Activated naive CD8-positive, alpha-beta T cell treated with anti-CD3 and anti-CD28 coated beads for 36 hours (primary cell): ENCODE measurements at regions not wholly inside any gene's neighbourhood (a gene's known extent, or its start where the extent isn't known, plus 50 kb on each side); places are given as distances from the start of the nearest gene placed in this dataset.
"Not testable (repeated sequence)": the region's sequence is repeated elsewhere in the genome, so short reads cannot be mapped to it uniquely, and the experiment has no call there.

ENCODE experiments used
- DNase-seq: peaks from one replicate; pipeline ENCODE4 v3.0.0; 2021
- H3K27ac Mint-ChIP-seq: one replicate; pipeline ENCODE4 v1.8.0; 2022; ENCODE audit warnings: mild to moderate bottlenecking, moderate library complexity, mixed read lengths
- H3K27me3 Mint-ChIP-seq: one replicate; pipeline ENCODE4 v1.8.0; 2022; ENCODE audit warnings: mild to moderate bottlenecking, mixed read lengths
- H3K36me3 Mint-ChIP-seq: one replicate; pipeline ENCODE4 v1.8.0; 2021; ENCODE audit warnings: mild to moderate bottlenecking, mixed read lengths
- H3K4me1 Mint-ChIP-seq: one replicate; pipeline ENCODE4 v1.8.0; 2021; ENCODE audit warnings: mixed read lengths
- H3K4me3 Mint-ChIP-seq: one replicate; pipeline ENCODE4 v1.8.0; 2022; ENCODE audit warnings: mild to moderate bottlenecking, moderate library complexity, mixed read lengths
- H3K9me3 Mint-ChIP-seq: one replicate; pipeline ENCODE4 v1.8.0; 2022; ENCODE audit warnings: mixed read lengths

DNA sequence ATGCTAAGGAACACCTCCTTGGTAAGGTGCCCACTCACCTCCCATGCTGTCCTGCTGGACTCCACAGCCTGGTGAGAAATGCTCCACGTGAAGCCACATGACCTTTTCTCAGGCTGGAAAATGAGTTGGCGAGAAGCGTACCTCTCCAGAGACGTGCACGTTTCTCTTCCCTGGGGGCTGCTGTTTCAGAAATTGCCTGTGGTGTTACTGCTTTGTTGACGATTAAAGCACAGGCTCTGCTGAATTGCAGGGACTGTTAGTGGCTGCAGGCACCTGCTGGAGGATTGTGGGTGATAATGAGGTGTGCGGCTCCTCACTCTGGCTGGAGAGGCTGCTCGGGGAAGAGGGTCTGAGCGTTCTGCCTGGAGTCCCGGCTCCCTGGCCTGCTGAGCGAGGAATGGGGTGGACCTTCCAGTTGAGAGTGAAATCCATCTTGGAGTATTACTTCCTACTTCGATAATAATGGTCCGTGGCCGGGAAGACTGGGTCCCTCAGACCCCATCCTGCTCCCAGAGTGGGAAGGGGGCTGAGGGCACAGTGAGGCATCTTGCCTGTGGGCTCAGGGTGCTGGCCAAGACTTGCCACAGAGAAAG is 199.3 kb upstream of the HDAC4 start:
- no peaks in the 10 kb centered on the region for H3K36me3 Mint-ChIP-seq
- H3K9me3 Mint-ChIP-seq: no peaks in the 10 kb centered on the region
- no peak overlapping the region for H3K27ac Mint-ChIP-seq
- DNase-seq: no peak
- peaks cover 7% of the 10 kb centered on the region for H3K27me3 Mint-ChIP-seq
- H3K4me1 Mint-ChIP-seq: peaks cover 2% of the 10 kb centered on the region
- H3K4me3 Mint-ChIP-seq: no peak overlapping the region

DNA sequence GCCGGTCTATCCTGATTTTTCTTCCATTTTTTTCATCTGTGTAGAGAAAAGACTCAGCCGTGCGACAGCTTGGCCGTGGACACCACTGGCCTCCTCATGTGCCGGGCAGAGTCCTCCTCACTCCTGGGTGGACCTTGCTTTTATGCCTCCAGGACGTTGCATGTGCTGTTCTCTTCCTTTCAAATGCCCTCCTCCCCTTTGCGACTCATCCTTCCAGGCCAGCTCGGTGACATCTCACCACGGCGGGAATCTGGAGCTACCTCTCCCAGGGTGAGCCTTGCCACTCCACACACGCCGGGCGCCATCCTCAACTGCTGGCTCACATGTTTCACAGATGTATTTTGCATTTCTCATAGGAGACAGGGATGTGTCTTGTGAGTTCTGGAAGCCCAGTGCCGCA is 198.5 kb upstream of the HDAC4 start:
- Mint-ChIP-seq H3K9me3 (no peaks in the 10 kb centered on the region), H3K4me3 (no peak overlapping the region), H3K36me3 (no peaks in the 10 kb centered on the region), H3K27ac (no peak overlapping the region), H3K4me1 (peaks cover 2% of the 10 kb centered on the region), H3K27me3 (peaks cover 4% of the 10 kb centered on the region)
- DNase-seq: no peak

DNA sequence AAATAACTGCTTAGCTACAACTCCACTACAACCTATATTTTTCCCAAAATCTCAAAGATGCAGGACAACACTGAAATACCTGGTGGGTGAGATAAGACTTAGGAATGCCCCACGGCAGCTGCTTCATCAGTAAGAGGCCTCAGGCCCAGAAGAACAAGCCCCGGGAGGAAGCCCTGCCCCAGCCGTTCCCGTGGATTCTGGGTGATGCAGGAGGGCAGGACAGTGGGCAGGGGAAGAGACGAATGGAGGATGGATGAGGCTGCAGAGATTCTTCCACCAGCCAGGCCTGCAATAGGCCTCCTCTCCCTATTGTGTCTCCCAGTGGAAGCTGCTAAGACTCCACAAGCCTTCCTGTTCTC is 197.9 kb upstream of the HDAC4 start:
- no peak for DNase-seq
- Mint-ChIP-seq H3K4me1 (peaks cover 2% of the 10 kb centered on the region), H3K9me3 (no peaks in the 10 kb centered on the region), H3K4me3 (no peak overlapping the region), H3K27me3 (no peaks in the 10 kb centered on the region), H3K36me3 (no peaks in the 10 kb centered on the region), H3K27ac (no peak overlapping the region)

DNA sequence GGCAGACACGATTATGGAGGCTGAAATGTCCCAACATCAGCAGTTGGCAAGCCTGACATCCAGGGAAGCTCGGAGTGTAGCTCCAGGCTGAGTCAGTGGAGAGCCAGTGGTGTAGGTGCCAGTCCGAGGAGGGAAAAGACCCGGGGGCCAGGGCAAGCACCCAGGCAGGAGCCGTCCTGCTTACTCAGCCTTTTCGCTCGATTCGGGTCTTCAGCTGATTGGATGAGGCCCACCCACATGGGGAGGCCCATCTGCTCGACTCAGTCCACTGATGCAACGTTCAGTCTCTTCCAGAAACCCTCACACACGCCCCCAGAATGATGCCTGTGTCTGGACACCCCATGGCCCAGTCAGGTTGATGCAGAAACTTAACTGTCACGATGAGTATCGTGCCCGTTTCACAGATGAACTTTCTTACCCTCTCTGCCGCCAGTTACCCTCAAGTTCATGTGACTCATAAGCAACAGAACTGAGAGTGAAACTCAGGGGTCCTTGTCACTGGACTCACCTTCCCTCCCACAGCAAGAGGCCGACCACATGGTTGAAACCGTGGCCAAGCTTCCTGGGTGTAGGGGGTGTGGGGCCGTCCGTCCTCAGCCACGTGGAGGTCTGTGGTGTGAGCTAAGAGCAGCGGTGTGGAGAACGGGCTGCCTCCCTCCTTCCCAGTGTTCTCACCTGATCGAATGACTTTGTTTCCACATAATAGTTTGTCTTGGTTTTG is 197.4 kb upstream of the HDAC4 start:
- no peaks in the 10 kb centered on the region for H3K9me3 Mint-ChIP-seq
- no peaks in the 10 kb centered on the region for H3K27me3 Mint-ChIP-seq
- no peaks in the 10 kb centered on the region for H3K36me3 Mint-ChIP-seq
- H3K27ac Mint-ChIP-seq: no peak overlapping the region
- peaks cover 2% of the 10 kb centered on the region for H3K4me1 Mint-ChIP-seq
- H3K4me3 Mint-ChIP-seq: no peak overlapping the region
- DNase-seq: no peak

DNA sequence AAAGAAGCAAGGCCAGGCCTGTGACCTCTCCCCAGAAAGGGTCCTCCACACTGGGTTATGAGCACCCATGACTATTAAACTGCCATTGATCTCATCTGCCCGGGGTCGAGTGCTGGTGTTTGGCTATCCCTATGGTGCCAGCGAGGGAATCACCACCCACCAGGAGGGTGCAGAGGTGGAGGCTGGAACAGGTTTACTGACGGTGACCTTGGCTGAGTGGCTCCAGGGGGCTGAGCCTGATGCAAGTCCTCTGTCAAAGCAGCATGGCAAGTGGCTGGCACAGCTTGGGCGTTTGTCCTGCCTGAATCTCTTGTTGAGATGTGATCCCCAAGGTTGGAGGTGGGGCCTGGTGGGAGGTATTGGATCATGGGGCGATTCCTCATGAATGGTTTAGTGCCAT is 196.4 kb upstream of the HDAC4 start:
- no peak overlapping the region for H3K27ac Mint-ChIP-seq
- no peak overlapping the region for H3K4me3 Mint-ChIP-seq
- no peak for DNase-seq
- no peaks in the 10 kb centered on the region for H3K9me3 Mint-ChIP-seq
- H3K36me3 Mint-ChIP-seq: no peaks in the 10 kb centered on the region
- H3K27me3 Mint-ChIP-seq: no peaks in the 10 kb centered on the region
- peaks cover 2% of the 10 kb centered on the region for H3K4me1 Mint-ChIP-seq

DNA sequence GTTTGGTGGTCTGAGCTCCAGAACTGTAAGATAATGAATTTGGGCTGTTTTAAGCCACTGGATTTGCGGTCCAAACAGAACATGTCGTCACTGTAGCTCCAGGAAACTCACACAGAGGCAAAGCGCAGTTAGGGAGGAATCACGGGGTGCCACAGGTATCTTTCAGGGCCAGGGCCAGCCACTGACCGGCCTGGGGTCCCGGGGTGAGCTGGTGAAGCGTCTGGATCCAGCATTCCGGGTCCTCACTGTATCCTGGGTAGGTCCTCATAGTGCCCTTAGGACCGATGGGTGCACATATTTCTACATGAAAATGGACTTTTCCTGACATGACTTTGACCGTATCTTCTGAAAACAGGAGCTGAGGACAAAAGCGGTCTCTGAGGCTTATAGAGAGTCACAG is 196.0 kb upstream of the HDAC4 start:
- Mint-ChIP-seq H3K36me3 (no peaks in the 10 kb centered on the region), H3K27ac (no peak overlapping the region), H3K9me3 (no peaks in the 10 kb centered on the region), H3K27me3 (no peaks in the 10 kb centered on the region), H3K4me3 (no peak overlapping the region), H3K4me1 (peaks cover 2% of the 10 kb centered on the region)
- no peak for DNase-seq

DNA sequence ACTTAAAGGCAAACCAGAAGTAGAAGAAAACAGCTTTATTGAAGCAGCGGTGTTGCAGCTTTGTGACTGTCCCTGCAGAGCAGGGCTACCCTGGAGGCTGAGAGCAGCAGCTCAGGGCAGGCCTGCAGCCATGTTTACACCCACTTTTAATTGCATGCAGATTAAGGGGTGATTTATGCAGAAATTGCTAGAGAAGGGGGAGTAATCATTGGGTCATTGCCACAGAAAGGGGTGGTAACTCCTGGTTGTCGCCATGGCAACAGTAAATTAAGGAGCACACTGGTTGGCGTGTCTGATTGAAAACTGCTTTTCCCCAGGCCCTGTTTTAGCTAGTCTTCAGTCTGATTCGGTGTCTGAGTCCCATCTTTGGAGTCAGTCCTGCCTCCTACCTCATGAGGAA is 195.4 kb upstream of the HDAC4 start:
- Mint-ChIP-seq H3K27ac (no peak overlapping the region), H3K4me3 (no peak overlapping the region), H3K36me3 (no peaks in the 10 kb centered on the region), H3K27me3 (no peaks in the 10 kb centered on the region), H3K9me3 (no peaks in the 10 kb centered on the region), H3K4me1 (peaks cover 2% of the 10 kb centered on the region)
- no peak for DNase-seq

DNA sequence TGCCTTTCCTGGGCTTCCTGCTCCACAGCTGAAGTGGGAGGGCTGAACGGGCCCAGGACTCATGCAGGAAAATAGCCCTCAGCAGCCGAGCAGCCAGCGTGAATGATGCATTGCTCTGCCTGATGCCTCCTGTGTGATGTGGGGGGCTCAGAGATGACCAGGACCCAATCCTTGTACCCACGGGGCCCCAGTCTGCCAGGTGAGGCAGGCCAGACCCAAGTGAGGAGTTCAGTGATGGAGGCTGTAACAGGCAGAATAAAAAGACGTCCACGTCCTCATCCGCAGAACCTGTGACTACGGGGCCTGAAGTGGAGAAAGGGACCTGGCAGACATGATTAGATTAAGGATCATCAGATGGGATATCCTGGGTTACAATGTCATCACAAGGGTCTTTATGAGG is 194.9 kb upstream of the HDAC4 start:
- no peak overlapping the region for H3K4me3 Mint-ChIP-seq
- no peaks in the 10 kb centered on the region for H3K27me3 Mint-ChIP-seq
- no peaks in the 10 kb centered on the region for H3K36me3 Mint-ChIP-seq
- H3K4me1 Mint-ChIP-seq: peaks cover 2% of the 10 kb centered on the region
- H3K9me3 Mint-ChIP-seq: no peaks in the 10 kb centered on the region
- H3K27ac Mint-ChIP-seq: no peak overlapping the region
- no peak for DNase-seq

DNA sequence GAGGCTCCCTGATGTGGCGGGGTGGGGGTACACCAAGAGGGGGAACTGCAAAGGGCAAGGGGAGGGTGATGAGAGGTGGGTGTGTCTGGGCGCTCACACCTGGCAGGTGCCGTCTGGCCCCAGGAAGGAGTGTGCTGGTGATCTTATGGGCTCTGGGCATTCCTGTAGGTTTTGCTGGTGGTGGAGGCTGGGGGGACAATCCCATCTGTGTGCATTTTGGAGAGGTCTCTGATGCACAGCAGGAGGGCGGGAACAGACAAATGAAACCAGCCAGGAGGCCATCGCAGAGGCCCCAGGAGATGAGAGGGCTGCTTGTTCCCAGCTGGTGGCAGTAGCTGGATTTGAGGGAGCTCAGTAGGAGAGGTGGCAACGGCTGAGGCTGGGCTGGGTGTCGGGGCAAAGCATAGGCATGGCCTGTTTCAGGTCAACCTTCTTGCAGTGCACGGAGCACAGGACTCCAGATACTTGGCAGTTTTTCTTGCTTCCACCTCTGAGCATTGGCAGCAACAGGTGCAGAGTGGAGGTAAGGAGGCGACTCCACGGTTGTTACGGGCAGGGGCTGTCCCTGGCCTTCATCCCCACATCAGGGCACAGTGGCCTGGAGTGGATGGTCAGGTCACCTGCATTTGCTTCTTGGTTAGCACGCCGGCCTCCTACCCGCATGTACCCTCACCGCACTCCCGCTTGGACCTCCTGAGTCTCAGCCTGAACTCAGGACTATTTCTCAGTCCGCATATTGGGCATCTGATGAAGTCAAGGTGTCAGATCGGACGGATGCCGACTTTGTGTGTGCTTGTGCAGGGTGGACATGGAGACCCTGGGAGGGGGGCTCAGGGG is 194.2 kb upstream of the HDAC4 start:
- no peak for DNase-seq
- no peaks in the 10 kb centered on the region for H3K9me3 Mint-ChIP-seq
- H3K36me3 Mint-ChIP-seq: no peaks in the 10 kb centered on the region
- H3K27me3 Mint-ChIP-seq: no peaks in the 10 kb centered on the region
- peaks cover 2% of the 10 kb centered on the region for H3K4me1 Mint-ChIP-seq
- no peak overlapping the region for H3K27ac Mint-ChIP-seq
- no peak overlapping the region for H3K4me3 Mint-ChIP-seq

DNA sequence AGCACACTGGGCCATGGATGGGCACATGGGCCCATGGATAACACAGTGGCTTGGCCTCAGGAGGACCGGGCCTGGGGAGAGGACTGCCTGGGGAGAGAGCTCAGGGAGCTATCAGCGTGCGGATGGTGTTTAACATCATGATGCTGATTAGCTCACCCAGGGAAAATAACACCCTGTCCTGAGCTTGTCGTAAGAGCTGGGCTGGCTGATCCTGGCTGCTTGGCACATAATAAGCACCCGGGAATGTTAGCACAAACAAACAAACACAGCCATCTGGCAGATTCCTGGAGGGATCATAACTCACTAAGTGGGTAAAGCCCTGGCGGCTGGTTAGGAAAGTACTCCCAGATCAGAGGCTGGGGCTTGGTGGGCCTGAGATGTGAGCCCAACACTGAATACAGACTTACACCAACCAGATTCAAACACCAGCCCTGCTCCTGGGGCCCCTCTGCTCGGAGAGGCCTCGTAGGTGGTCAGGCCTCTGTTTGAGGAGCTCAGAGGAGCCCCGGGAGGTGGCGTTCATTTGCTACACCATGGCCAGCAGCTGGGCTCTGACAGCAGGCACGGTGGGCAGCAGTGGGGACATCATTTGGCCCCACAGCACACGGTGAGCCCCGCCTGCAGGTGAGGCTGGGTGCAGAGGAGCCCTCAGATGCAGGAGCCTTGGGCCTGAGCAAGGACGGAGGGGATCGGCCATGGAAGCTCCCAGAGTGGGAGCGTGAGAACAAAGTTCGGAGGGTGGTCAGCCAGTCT is 193.4 kb upstream of the HDAC4 start:
- Mint-ChIP-seq H3K27ac (no peak overlapping the region), H3K9me3 (no peaks in the 10 kb centered on the region), H3K4me3 (no peak overlapping the region), H3K36me3 (no peaks in the 10 kb centered on the region), H3K27me3 (no peaks in the 10 kb centered on the region), H3K4me1 (peaks cover 2% of the 10 kb centered on the region)
- no peak for DNase-seq

DNA sequence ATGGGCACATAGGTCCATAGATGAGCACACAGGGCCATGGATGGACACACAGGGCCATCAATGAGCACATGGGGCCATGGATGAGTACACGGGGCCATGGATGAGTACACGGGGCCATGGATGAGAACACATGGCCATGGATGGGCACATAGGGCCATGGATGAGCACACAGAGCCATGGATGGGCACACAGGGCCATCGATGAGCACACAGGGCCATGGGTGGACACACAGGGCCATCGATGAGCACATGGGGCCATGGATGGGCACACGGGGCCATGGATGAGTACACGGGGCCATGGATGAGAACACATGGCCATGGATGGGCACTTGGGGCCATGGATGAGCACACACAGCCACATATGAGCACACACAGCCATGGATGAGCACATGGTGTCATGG is 192.6 kb upstream of the HDAC4 start:
- no peaks in the 10 kb centered on the region for H3K9me3 Mint-ChIP-seq
- no peaks in the 10 kb centered on the region for H3K27me3 Mint-ChIP-seq
- peaks cover 2% of the 10 kb centered on the region for H3K4me1 Mint-ChIP-seq
- no peak overlapping the region for H3K4me3 Mint-ChIP-seq
- DNase-seq: no peak
- H3K36me3 Mint-ChIP-seq: no peaks in the 10 kb centered on the region
- no peak overlapping the region for H3K27ac Mint-ChIP-seq

DNA sequence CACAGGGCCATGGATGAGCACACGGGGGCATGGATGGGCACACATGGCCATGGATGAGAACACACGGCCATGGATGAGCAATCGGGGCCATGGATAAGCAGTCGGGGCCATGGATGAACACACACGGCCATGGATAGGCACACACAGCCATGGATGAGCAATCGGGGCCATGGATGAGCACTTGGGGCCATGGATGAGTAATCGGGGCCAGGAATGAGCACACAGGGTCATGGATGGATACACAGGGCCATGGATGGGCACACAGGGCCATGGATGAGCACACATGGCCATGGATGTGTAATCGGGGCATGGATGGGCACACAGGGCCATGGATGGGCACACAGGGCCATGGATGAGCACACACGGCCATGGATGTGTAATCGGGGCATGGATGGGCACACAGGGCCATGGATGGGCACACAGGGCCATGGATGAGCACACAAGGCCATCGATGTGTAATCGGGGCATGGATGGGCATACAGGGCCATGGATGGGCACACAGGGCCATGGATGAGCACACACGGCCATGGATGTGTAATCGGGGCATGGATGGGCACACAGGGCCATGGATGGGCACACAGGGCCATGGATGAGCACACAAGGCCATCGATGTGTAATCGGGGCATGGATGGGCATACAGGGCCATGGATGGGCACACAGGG is 191.9 kb upstream of the HDAC4 start:
- not testable (repeated sequence) for H3K4me3 Mint-ChIP-seq, H3K9me3 Mint-ChIP-seq, H3K27ac Mint-ChIP-seq, H3K4me1 Mint-ChIP-seq, H3K36me3 Mint-ChIP-seq, DNase-seq, H3K27me3 Mint-ChIP-seq

DNA sequence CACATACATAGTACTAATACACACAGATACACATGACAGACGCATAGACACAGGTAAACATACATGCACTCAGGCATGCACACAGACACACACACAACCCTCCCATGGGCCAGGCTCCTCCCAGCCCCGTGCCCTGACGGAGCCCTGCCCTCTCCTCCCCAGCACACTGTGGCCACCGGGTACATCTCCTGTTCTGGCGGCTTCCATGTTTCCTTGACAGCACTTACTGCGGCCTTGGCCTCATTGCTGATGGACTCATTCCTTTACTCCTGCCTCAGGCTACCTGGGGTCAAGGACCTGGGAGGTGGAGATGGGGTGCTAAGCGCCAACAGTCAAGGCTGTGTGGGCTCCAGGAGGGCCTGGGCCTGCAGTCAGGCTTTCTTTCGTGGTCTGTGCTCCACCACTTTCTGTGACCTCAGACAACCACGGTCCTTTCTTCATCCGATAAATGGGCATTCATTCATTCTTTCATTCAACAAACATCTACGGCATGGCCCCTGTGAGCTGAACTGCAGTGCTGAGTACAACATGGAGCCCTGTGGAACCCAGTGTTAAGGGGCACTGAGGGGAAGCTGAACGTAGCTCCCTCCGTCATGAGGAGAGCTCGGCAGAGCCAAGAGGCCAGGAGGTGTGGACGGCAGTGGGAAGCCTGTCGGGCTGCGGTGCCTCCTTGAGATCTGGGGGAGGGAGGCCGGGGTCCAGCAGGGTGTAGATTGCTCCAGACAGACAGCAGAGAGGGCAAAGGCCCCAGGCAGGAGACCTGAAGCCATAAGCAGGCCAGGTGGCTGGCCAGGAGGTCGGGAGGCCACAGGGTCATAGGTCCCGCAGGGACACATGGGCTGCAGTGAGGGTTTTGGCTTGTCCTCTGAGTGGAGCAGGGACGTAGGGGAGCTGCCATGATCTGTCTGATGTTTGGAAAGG is 190.4 kb upstream of the HDAC4 start:
- Mint-ChIP-seq H3K36me3 (no peaks in the 10 kb centered on the region), H3K4me1 (no peaks in the 10 kb centered on the region), H3K9me3 (no peaks in the 10 kb centered on the region), H3K27ac (no peak overlapping the region), H3K4me3 (no peak overlapping the region), H3K27me3 (no peaks in the 10 kb centered on the region)
- DNase-seq: no peak

DNA sequence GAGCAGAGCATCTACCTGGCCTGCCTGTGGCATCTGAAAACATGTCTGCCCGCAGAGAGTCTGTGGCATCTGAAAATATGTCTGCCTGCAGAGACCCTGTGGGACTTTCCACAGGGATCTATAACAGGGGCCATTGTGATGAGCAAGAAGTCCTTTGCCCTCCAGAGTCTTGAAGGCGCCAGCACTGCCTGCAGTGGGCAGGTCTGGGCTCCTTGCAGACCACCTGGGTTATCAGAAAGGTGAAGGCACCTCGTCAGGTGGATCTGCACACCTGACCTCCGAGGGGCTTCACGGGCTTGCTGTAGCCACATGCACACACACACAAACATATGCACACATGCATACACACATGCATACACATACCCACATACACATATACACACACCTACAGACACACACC is 189.5 kb upstream of the HDAC4 start:
- H3K27me3 Mint-ChIP-seq: no peaks in the 10 kb centered on the region
- no peaks in the 10 kb centered on the region for H3K4me1 Mint-ChIP-seq
- DNase-seq: no peak
- H3K27ac Mint-ChIP-seq: no peak overlapping the region
- no peaks in the 10 kb centered on the region for H3K9me3 Mint-ChIP-seq
- no peaks in the 10 kb centered on the region for H3K36me3 Mint-ChIP-seq
- H3K4me3 Mint-ChIP-seq: no peak overlapping the region
